IMR-90 (cell line): ENCODE measurements at regions not wholly inside any gene's neighbourhood (a gene's known extent, or its start where the extent isn't known, plus 50 kb on each side); places are given as distances from the start of the nearest gene placed in this dataset.
"Not testable (repeated sequence)": the region's sequence is repeated elsewhere in the genome, so short reads cannot be mapped to it uniquely, and the experiment has no call there.

ENCODE experiments used
- ATAC-seq: fragments of 200-7000 bp; cut with Tn5 transposase; 2 replicates; pipeline ENCODE4 v1.9.1; 2020; ENCODE audit warnings: low read depth, mild to moderate bottlenecking, moderate library complexity
- BruUV-seq: library from RNA; stranded (reverse); fragments of 400-500 nt; replicated peaks from 2 replicates; lab custom pipeline; 2021; lab: Mats Ljungman, UMichigan
- CTCF ChIA-PET: fragments of 300-600 bp; formaldehyde crosslinking; extraction: SDS; loops from one replicate; lab custom pipeline; 2021; ENCODE audit warnings: antibody characterized with exemption; lab: Yijun Ruan, JAX
- POLR2A ChIA-PET: fragments of 300-600 bp; sonication (Branson Sonifier 250); formaldehyde crosslinking; loops from one replicate; lab custom pipeline; 2022; ENCODE audit warnings: antibody characterized with exemption; ENCODE audit not compliant: unreplicated experiment; lab: Charles Lee
- DNase-seq: peaks from one replicate; pipeline ENCODE4 v3.0.0; 2013
- H2AFZ ChIP-seq: replicated peaks from 2 replicates; pipeline ENCODE3; 2013; ENCODE audit warnings: low read length, mild to moderate bottlenecking; ENCODE audit not compliant: poor library complexity
- H2AK5ac ChIP-seq: 2 replicates; pipeline ENCODE4 v1.6.1; 2013; ENCODE audit warnings: low read depth, low read length, inconsistent platforms
- H2AK9ac ChIP-seq: replicated peaks from 2 replicates; pipeline ENCODE3; 2013; ENCODE audit warnings: mild to moderate bottlenecking, low read depth, low read length, moderate library complexity; ENCODE audit not compliant: poor library complexity
- H2BK120ac ChIP-seq: 2 replicates; pipeline ENCODE4 v1.6.1; 2013; ENCODE audit warnings: low read depth, low read length, inconsistent platforms
- H2BK15ac ChIP-seq: 3 replicates; pipeline ENCODE4 v1.6.1; 2013; ENCODE audit warnings: low read depth, low read length, inconsistent platforms
- H2BK20ac ChIP-seq: 2 replicates; pipeline ENCODE4 v1.6.1; 2013; ENCODE audit warnings: low read depth, mild to moderate bottlenecking, inconsistent platforms, low read length, moderate library complexity
- H2BK5ac ChIP-seq: 2 replicates; pipeline ENCODE4 v1.6.1; 2013; ENCODE audit warnings: mild to moderate bottlenecking, low read depth, low read length, inconsistent platforms; ENCODE audit not compliant: poor library complexity, severe bottlenecking
- H3K14ac ChIP-seq: replicated peaks from 2 replicates; pipeline ENCODE4 v1.6.1; 2013; ENCODE audit warnings: low read depth, low read length, inconsistent platforms
- H3K18ac ChIP-seq: 2 replicates; pipeline ENCODE4 v1.6.1; 2013; ENCODE audit warnings: low read depth, low read length, control low read depth
- H3K23ac ChIP-seq: 2 replicates; pipeline ENCODE4 v1.6.1; 2013; ENCODE audit warnings: low read depth, low read length, inconsistent platforms
- H3K27ac ChIP-seq: 2 replicates; pipeline ENCODE4 v1.5.1; 2013; ENCODE audit warnings: mild to moderate bottlenecking, control low read depth, low read length; ENCODE audit not compliant: insufficient read depth
- H3K27me3 ChIP-seq: 2 replicates; pipeline ENCODE4 v1.6.1; 2013; ENCODE audit warnings: low read length; ENCODE audit not compliant: control insufficient read depth, insufficient read depth
- H3K36me3 ChIP-seq: 2 replicates; pipeline ENCODE4 v1.6.1; 2013; ENCODE audit warnings: low read length, mixed read lengths; ENCODE audit not compliant: control insufficient read depth, insufficient read depth
- H3K4ac ChIP-seq: 2 replicates; pipeline ENCODE4 v1.6.1; 2013; ENCODE audit warnings: low read depth, low read length, inconsistent platforms
- H3K4me1 ChIP-seq: 2 replicates; pipeline ENCODE4 v1.6.1; 2013; ENCODE audit warnings: low read length, mixed read lengths; ENCODE audit not compliant: control insufficient read depth, insufficient read depth
- H3K4me2 ChIP-seq: 2 replicates; pipeline ENCODE4 v1.6.1; 2013; ENCODE audit warnings: low read depth, mild to moderate bottlenecking, control low read depth, low read length, moderate library complexity
- H3K4me3 ChIP-seq: 2 replicates; pipeline ENCODE4 v1.5.1; 2013; ENCODE audit warnings: low read depth, mild to moderate bottlenecking, control low read depth, low read length, moderate library complexity; ENCODE audit not compliant: insufficient read depth
- H3K56ac ChIP-seq: 2 replicates; pipeline ENCODE4 v1.6.1; 2013; ENCODE audit warnings: low read length, inconsistent platforms; ENCODE audit not compliant: insufficient read depth; ENCODE audit errors: extremely low read depth
- H3K79me1 ChIP-seq, 2 experiments: 2 replicates each; pipeline ENCODE4 v1.6.1; 2013; ENCODE audit warnings: low read length in 2 of 2, inconsistent platforms in 1 of 2, low read depth in 1 of 2
- H3K9ac ChIP-seq: 2 replicates; pipeline ENCODE4 v1.6.1; 2013; ENCODE audit warnings: low read depth, low read length, control low read depth
- H3K9me1 ChIP-seq: 2 replicates; pipeline ENCODE4 v1.6.1; 2013; ENCODE audit warnings: low read length, inconsistent platforms; ENCODE audit not compliant: insufficient read depth
- H3K9me3 ChIP-seq: 2 replicates; pipeline ENCODE4 v1.6.1; 2013; ENCODE audit warnings: low read length; ENCODE audit not compliant: control insufficient read depth, insufficient read depth
- H4K20me1 ChIP-seq: 2 replicates; pipeline ENCODE4 v1.6.1; 2013; ENCODE audit warnings: low read length, inconsistent platforms; ENCODE audit not compliant: insufficient read depth
- H4K5ac ChIP-seq: 2 replicates; pipeline ENCODE4 v1.6.1; 2013; ENCODE audit warnings: mild to moderate bottlenecking, low read depth, low read length, control low read depth
- H4K8ac ChIP-seq, 2 experiments: 2 replicates each; pipeline ENCODE4 v1.6.1; 2013; ENCODE audit warnings: low read depth in 2 of 2, low read length in 2 of 2, control low read depth in 1 of 2, inconsistent platforms in 1 of 2
- H4K91ac ChIP-seq: 2 replicates; pipeline ENCODE4 v1.6.1; 2013; ENCODE audit warnings: low read depth, low read length, inconsistent platforms; ENCODE audit not compliant: insufficient read depth
- MAFK ChIP-seq: IDR thresholded peaks from 2 replicates; pipeline ENCODE4 v1.6.1; 2012; ENCODE audit warnings: low read depth, low read length, improper control_type of control experiment
- MAZ ChIP-seq: IDR thresholded peaks from 2 replicates; pipeline ENCODE4 v1.6.1; 2012; ENCODE audit warnings: low read depth, mild to moderate bottlenecking, low read length, improper control_type of control experiment, moderate library complexity, borderline replicate concordance
- RFX5 ChIP-seq: IDR thresholded peaks from 2 replicates; pipeline ENCODE4 v1.8.0; 2012; ENCODE audit warnings: low read depth, mild to moderate bottlenecking, low read length, moderate library complexity
- SMC3 ChIP-seq: fragments of 150-350 bp; IDR thresholded peaks from 2 replicates; pipeline ENCODE4 v1.6.1; 2016; ENCODE audit warnings: low read depth, mild to moderate bottlenecking, antibody characterized with exemption, low read length, moderate library complexity
- WGBS, 2 experiments: methylation state at CpG; one replicate each; pipeline versions ENCODE4 v1.1.5 to v1.1.7; 2013; ENCODE audit warnings: missing lambda C conversion rate in 2 of 2; ENCODE audit not compliant: insufficient read length in 1 of 2; ENCODE audit errors: extremely low coverage in 2 of 2; 5-methylcytosine and 5-hydroxymethylcytosine counted together
- dilution Hi-C: fragments of 300-500 bp; cut with HindIII; formaldehyde crosslinking; loops from one replicate; pipeline ENCODE4 v1.14.3; 2018; ENCODE audit warnings: low sequenced_read_pairs; ENCODE audit not compliant: unreplicated experiment
- in situ Hi-C: fragments of 300-500 bp; cut with MboI; formaldehyde crosslinking; loops from 3 replicates; pipeline ENCODE4 v1.14.3; 2019; ENCODE audit warnings: low sequenced_read_pairs, inconsistent platforms, mixed read lengths
- intact Hi-C: fragments of 100-400 bp; cut with micrococcal nuclease; formaldehyde crosslinking; loops from 2 replicates; pipeline ENCODE4 v1.10.0; 2022

DNA sequence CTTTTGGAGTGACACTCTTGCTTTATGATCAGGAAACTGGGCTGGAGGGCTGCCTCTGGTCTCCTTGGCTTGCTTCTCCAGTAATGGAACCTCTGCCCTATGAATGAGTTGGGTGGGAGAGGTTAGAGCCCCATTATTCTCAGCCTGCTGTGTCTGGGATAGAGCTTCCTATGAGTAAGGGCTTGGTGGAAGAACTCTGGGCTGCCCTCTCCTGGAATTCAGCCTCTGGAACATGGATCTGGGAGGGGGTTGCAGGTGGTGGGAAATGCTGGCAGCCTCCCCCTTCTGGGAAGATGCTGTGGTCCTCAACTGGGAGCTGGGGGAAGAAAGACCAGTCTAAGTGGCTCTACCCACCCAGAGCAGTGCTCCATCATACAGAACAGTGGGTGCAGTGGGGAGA is 81.8 kb upstream of the SYN3 start:
- H3K23ac ChIP-seq = no peak overlapping the region
- no peak overlapping the region for H3K18ac ChIP-seq
- no peaks in the 10 kb centered on the region for H3K27me3 ChIP-seq
- no peaks in the 10 kb centered on the region for H3K79me1 ChIP-seq
- ChIA-PET POLR2A (no interaction called here), CTCF (no interaction called here)
- no peak overlapping the region for H3K9ac ChIP-seq
- no peak overlapping the region for H3K4ac ChIP-seq
- in situ Hi-C loops = no loop called here
- H4K20me1 ChIP-seq = no peaks in the 10 kb centered on the region
- H3K9me3 ChIP-seq = no peaks in the 10 kb centered on the region; the same call in 1 of the 2 replicates
- intact Hi-C loops = no loop called here
- no peak overlapping the region for H3K56ac ChIP-seq
- no peaks in the 10 kb centered on the region for H3K9me1 ChIP-seq
- H2BK15ac ChIP-seq = no peak overlapping the region
- TF ChIP-seq RFX5 (no peak), MAZ (no peak), SMC3 (no peak), MAFK (no peak)
- no peak overlapping the region for H3K4me2 ChIP-seq
- BruUV-seq = no TSS peak
- no peak overlapping the region for H4K5ac ChIP-seq
- H4K91ac ChIP-seq = no peak overlapping the region
- no peak overlapping the region for H3K4me3 ChIP-seq
- H2AK5ac ChIP-seq = no peak overlapping the region
- dilution Hi-C loops = no loop called here
- H2AFZ ChIP-seq = no peak overlapping the region
- no peak overlapping the region for H2AK9ac ChIP-seq
- H2BK5ac ChIP-seq = no peak overlapping the region
- ATAC-seq (no peak), DNase-seq (no peak)
- H3K27ac ChIP-seq = no peak overlapping the region
- H4K8ac ChIP-seq = no peak overlapping the region
- no peak overlapping the region for H2BK120ac ChIP-seq
- H3K4me1 ChIP-seq = no peaks in the 10 kb centered on the region
- H2BK20ac ChIP-seq = no peak overlapping the region
- H3K14ac ChIP-seq = no peak overlapping the region
- H3K36me3 ChIP-seq = no peaks in the 10 kb centered on the region

DNA sequence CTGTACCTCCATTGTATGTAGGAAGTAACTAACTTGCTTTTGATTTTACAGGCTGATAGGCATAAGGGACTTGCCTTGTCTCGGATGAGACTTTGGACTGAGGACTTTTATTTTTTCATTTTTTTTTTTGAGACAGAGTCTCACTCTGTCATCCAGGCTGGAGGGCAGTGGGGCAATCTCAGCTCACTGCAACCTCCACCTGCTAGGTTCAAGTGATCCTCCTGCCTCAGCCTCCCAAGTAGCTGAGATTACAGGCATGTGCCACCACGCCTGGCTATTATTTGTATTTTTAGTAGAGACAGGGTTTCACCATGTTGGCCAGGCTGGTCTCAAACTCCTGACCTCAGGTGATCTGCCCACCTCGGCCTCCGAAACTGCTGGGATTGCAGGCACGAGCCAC is 80.2 kb upstream of the SYN3 start:
- POLR2A ChIA-PET, H2AK5ac ChIP-seq, dilution Hi-C loops, H3K9me3 ChIP-seq, in situ Hi-C loops, H2BK120ac ChIP-seq, H2AK9ac ChIP-seq, H3K4ac ChIP-seq, H3K27ac ChIP-seq, H3K14ac ChIP-seq, ATAC-seq, H2AFZ ChIP-seq, H3K4me1 ChIP-seq, H3K27me3 ChIP-seq, H3K79me1 ChIP-seq, H4K20me1 ChIP-seq, intact Hi-C loops, H2BK5ac ChIP-seq, H4K8ac ChIP-seq, H3K9ac ChIP-seq, H4K5ac ChIP-seq, H3K56ac ChIP-seq, H2BK20ac ChIP-seq, DNase-seq, H3K9me1 ChIP-seq, H3K23ac ChIP-seq, H4K91ac ChIP-seq, H2BK15ac ChIP-seq, H3K4me3 ChIP-seq, H3K36me3 ChIP-seq, H3K18ac ChIP-seq, CTCF ChIA-PET, BruUV-seq, H3K4me2 ChIP-seq: not testable (repeated sequence)
- WGBS, 2 experiments = no CpG with 5 or more reads among the region's 5 CpGs
